ENCODE measurements at regions not wholly inside any gene's neighbourhood (a gene's known extent, or its start where the extent isn't known, plus 50 kb on each side); places are given as distances from the start of the nearest gene placed in this dataset.

DNA sequence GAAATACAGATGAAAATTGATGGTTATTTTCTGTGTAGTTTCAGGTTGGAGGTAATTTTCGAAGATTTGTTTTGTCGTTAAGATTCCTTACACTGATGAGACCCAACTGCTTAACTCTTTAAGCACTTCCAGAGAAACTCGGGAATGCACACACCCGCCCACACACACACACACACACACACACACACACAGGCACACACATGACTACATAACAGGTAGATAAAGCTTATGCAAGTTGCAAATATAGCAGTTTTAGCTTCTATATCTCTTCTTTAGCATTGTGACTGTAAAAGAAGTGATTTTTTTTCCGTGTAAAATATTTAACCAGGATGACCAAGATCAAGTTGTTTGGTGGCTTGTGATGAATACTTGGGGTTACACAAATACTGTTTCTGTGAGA is 294.9 kb upstream of the NR2F2 start:
- no peaks in the 10 kb centered on the region for H3K9me3 ChIP-seq (ENCODE audit: control insufficient read depth, insufficient read depth, low read depth, low read length)
- no peaks in the 10 kb centered on the region for H3K27me3 ChIP-seq (ENCODE audit: control insufficient read depth, insufficient read depth, low read length)
- H3K4me2 ChIP-seq (ENCODE audit: extremely low read depth, insufficient read depth, low read length) = no peak overlapping the region
- no peaks in the 10 kb centered on the region for H3K4me1 ChIP-seq (ENCODE audit: control insufficient read depth, extremely low read depth, insufficient read depth, low read length)
- no peaks in the 10 kb centered on the region for H3K36me3 ChIP-seq (ENCODE audit: control insufficient read depth, insufficient read depth, low read length)
- H4K20me1 ChIP-seq (ENCODE audit: control insufficient read depth, extremely low read depth, insufficient read depth, low read length) = no peaks in the 10 kb centered on the region
- TF ChIP-seq, protein P1, sequence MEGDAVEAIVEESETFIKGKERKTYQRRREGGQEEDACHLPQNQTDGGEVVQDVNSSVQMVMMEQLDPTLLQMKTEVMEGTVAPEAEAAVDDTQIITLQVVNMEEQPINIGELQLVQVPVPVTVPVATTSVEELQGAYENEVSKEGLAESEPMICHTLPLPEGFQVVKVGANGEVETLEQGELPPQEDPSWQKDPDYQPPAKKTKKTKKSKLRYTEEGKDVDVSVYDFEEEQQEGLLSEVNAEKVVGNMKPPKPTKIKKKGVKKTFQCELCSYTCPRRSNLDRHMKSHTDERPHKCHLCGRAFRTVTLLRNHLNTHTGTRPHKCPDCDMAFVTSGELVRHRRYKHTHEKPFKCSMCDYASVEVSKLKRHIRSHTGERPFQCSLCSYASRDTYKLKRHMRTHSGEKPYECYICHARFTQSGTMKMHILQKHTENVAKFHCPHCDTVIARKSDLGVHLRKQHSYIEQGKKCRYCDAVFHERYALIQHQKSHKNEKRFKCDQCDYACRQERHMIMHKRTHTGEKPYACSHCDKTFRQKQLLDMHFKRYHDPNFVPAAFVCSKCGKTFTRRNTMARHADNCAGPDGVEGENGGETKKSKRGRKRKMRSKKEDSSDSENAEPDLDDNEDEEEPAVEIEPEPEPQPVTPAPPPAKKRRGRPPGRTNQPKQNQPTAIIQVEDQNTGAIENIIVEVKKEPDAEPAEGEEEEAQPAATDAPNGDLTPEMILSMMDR (conservative IDR thresholded peaks at IDR 0.05 in 1 of 2, IDR thresholded peaks at IDR 0.05 in 1 of 2; ENCODE audit: low read depth in 1 of 2, low read length in 2 of 2) = no peak
- no peak for TF ChIP-seq EZH2 (IDR thresholded peaks at IDR 0.05; ENCODE audit: low read length, missing control alignments)
- no peak overlapping the region for H2AFZ ChIP-seq (ENCODE audit: low read length)
- no peak overlapping the region for H3K4me3 ChIP-seq (replicated peaks in 1 of 4; ENCODE audit: control extremely low read depth in 1 of 4, insufficient read depth in 1 of 4, low read depth in 3 of 4, low read length in 4 of 4)
- DNase-seq (ENCODE audit: low read depth in 2 of 2) = no peak
- H3K9ac ChIP-seq (ENCODE audit: insufficient read depth, low read length) = no peak overlapping the region
- no peaks in the 10 kb centered on the region for H3K79me2 ChIP-seq (ENCODE audit: control insufficient read depth, insufficient read depth, low read length)
- no peak overlapping the region for H3K27ac ChIP-seq (ENCODE audit: insufficient read depth, low read length)

DNA sequence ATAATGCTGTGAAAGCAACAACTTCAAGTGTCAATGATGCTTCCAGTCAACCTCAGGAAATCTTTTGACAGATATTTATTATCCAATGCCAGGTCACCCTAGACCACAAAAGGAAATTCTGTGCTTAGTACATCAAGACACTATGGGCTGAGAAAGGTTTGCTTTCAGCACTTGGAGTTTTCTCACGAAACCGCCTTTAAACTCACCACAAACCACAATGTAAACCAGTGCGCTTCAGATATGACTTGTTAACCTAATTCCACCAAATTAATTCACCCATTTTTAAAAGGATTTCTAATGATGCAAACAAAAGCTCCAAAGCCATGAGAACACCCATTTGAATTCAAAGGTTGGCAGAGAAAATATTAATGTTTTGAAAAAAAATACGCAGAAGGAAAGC is 292.9 kb upstream of the NR2F2 start:
- H3K79me2 ChIP-seq (ENCODE audit: control insufficient read depth, insufficient read depth, low read length) = no peaks in the 10 kb centered on the region
- no peaks in the 10 kb centered on the region for H3K4me1 ChIP-seq (ENCODE audit: control insufficient read depth, extremely low read depth, insufficient read depth, low read length)
- no peak overlapping the region for H3K27ac ChIP-seq (ENCODE audit: insufficient read depth, low read length)
- H3K4me2 ChIP-seq (ENCODE audit: extremely low read depth, insufficient read depth, low read length) = no peak overlapping the region
- H2AFZ ChIP-seq (ENCODE audit: low read length) = no peak overlapping the region
- peak; percentile 77 to 87 for DNase-seq (ENCODE audit: low read depth in 2 of 2)
- no peaks in the 10 kb centered on the region for H4K20me1 ChIP-seq (ENCODE audit: control insufficient read depth, extremely low read depth, insufficient read depth, low read length)
- no peaks in the 10 kb centered on the region for H3K27me3 ChIP-seq (ENCODE audit: control insufficient read depth, insufficient read depth, low read length)
- no peak overlapping the region for H3K4me3 ChIP-seq (replicated peaks in 1 of 4; ENCODE audit: control extremely low read depth in 1 of 4, insufficient read depth in 1 of 4, low read depth in 3 of 4, low read length in 4 of 4)
- H3K9ac ChIP-seq (ENCODE audit: insufficient read depth, low read length) = no peak overlapping the region
- H3K9me3 ChIP-seq (ENCODE audit: control insufficient read depth, insufficient read depth, low read depth, low read length) = no peaks in the 10 kb centered on the region
- no peak for TF ChIP-seq EZH2 (IDR thresholded peaks at IDR 0.05; ENCODE audit: low read length, missing control alignments)
- TF ChIP-seq, protein P1 (conservative IDR thresholded peaks at IDR 0.05 in 1 of 2, IDR thresholded peaks at IDR 0.05 in 1 of 2; ENCODE audit: low read depth in 1 of 2, low read length in 2 of 2) = no peak
- no peaks in the 10 kb centered on the region for H3K36me3 ChIP-seq (ENCODE audit: control insufficient read depth, insufficient read depth, low read length)

DNA sequence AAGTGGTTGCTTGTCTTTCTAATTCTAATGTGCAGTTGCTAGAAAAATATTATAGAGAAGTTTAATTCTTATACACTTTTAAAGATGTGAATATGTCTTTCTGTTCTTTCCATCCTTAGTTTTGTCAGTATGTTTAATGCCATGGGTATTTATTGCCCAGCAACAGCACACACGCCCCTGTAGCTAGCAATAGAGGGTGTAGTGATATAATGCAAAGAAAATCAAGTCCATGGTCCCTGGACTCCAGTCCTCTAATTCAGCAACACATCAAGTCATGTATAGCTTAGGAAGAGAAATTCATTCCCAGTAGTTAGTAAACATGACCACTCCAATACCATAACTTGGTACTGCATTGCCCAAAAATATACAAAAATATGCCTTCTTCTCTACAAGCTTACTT is 292.4 kb upstream of the NR2F2 start:
- Histone ChIP-seq H2AFZ (ENCODE audit: low read length) (no peak overlapping the region), H4K20me1 (ENCODE audit: control insufficient read depth, extremely low read depth, insufficient read depth, low read length) (no peaks in the 10 kb centered on the region), H3K27me3 (ENCODE audit: control insufficient read depth, insufficient read depth, low read length) (no peaks in the 10 kb centered on the region), H3K4me2 (ENCODE audit: extremely low read depth, insufficient read depth, low read length) (no peak overlapping the region), H3K79me2 (ENCODE audit: control insufficient read depth, insufficient read depth, low read length) (no peaks in the 10 kb centered on the region), H3K9me3 (ENCODE audit: control insufficient read depth, insufficient read depth, low read depth, low read length) (no peaks in the 10 kb centered on the region), H3K4me1 (ENCODE audit: control insufficient read depth, extremely low read depth, insufficient read depth, low read length) (no peaks in the 10 kb centered on the region), H3K9ac (ENCODE audit: insufficient read depth, low read length) (no peak overlapping the region), H3K27ac (ENCODE audit: insufficient read depth, low read length) (no peak overlapping the region), H3K36me3 (ENCODE audit: control insufficient read depth, insufficient read depth, low read length) (no peaks in the 10 kb centered on the region), H3K4me3 (replicated peaks in 1 of 4; ENCODE audit: control extremely low read depth in 1 of 4, insufficient read depth in 1 of 4, low read depth in 3 of 4, low read length in 4 of 4) (no peak overlapping the region)
- TF ChIP-seq, protein P1 (conservative IDR thresholded peaks at IDR 0.05 in 1 of 2, IDR thresholded peaks at IDR 0.05 in 1 of 2; ENCODE audit: low read depth in 1 of 2, low read length in 2 of 2) = no peak
- no peak for TF ChIP-seq EZH2 (IDR thresholded peaks at IDR 0.05; ENCODE audit: low read length, missing control alignments)
- DNase-seq (ENCODE audit: low read depth in 2 of 2) = no peak

All from fibroblast of lung (primary cell).